ENCODE measurements at regions not wholly inside any gene's neighbourhood (a gene's known extent, or its start where the extent isn't known, plus 50 kb on each side); places are given as distances from the start of the nearest gene placed in this dataset.

GRCh38 chr12:20050221-20050620 lies 318.1 kb upstream of the PDE3A start:
- TF ChIP-seq EZH2 (IDR thresholded peaks at IDR 0.05): no peak
- no peak for TF ChIP-seq POLR2AphosphoS5 (IDR thresholded peaks at IDR 0.05; ENCODE audit: borderline replicate concordance, low read depth, low read length)
